GM18951 (cell line): ENCODE measurements at regions not wholly inside any gene's neighbourhood (a gene's known extent, or its start where the extent isn't known, plus 50 kb on each side); places are given as distances from the start of the nearest gene placed in this dataset.

Source experiments
- POLR2A ChIP-seq: IDR thresholded peaks from 4 replicates; pipeline ENCODE4 v1.6.1; 2011; ENCODE audit warnings: mild to moderate bottlenecking; ENCODE audit not compliant: insufficient read length, insufficient read depth; ENCODE audit errors: extremely low read depth
- in situ Hi-C: fragments of 300-500 bp; cut with MboI; formaldehyde crosslinking; loops from one replicate; pipeline ENCODE4 v1.12.0; 2022; ENCODE audit warnings: low sequenced_read_pairs, mixed read lengths, inconsistent platforms; ENCODE audit not compliant: unreplicated experiment

- in situ Hi-C loops = no loop called here
- no peak for TF ChIP-seq POLR2A
Observed at GRCh38 chr10:28810057-28810870, 132.9 kb downstream of the BAMBI start.

DNA sequence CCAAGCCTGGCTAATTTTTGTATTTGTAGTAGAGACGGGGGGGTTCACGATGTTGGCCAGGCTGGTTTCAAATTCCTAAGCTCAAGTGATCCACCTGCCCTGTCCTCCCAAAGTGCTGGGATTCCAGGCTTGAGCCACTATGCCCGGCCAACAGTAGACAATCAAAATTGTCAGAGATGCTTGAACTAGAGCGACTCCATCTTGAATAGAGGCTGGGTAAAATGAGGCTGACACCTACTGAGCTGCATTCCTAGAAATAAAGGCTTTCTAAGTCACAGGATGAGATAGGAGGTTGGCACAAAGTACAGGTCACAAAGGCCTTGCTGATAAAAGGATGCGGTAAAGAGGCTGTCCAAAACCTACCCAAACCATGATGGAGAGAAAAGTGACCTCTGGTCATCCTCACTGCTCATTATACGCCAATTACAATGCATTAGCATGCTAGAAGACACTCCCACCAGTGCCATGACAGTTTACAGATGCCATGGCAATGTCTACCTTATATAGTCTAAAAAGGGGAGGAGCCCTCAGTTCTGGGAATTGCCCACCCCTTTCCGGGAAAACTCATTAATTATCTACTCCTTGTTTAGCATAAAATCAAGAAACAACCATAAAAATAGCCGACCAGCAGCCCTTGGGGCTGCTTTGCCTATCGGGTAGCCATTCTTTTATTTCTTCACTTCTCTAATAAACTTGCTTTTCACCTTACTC is 134.5 kb downstream of the BAMBI start:
- no peak for TF ChIP-seq POLR2A
- in situ Hi-C loops = no loop called here

DNA sequence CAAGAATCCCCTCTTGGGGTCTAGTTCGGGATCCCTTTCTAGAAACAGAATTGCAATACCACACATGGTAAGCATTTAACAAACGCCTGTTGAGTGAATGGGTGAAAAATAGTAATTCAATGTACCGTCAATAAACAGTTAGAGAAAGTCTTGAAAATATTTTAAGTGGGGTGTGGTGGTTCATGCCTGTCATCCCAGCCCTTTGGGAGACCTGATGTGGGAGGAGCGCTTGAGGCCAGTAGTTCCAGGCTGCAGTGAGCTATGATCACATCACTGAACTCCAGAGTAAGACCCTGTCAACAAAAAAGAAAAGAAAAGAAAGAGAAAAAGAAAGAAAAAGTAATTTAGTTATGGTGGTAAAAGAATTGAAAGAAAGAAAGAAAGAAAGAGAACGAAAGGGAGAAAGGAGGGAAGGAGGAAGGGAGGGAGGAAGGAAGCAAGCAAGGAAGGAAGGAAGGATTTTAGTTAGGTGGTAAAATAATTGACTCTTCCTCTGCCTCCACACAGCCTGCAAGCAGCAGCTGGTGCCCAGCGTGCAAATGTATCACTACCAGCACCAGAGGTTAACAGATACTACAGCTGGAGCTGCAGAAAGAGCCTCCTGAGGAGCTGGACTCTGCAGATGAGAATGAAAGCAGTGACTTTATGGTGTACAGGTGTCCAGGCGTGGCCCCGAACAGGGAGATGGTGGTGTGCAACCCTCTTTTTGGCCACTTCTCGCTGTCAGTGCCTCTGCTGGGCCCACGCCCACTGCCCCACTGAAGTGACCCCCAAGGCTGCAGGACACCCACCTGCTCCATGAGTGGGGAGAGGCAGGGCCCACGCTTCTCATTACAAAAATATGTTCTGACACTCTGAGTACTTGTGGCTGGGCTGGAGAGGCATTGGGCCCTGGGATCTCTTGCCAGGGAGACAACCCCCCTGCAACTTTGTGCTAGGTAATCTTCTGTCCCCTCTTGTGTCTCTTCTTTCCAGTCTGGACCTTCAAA is 135.4 kb downstream of the BAMBI start:
- in situ Hi-C loops = no loop called here
- TF ChIP-seq POLR2A = no peak

- in situ Hi-C loops = no loop called here
Observed at GRCh38 chr10:28815681-28816080, 138.4 kb downstream of the BAMBI start.

DNA sequence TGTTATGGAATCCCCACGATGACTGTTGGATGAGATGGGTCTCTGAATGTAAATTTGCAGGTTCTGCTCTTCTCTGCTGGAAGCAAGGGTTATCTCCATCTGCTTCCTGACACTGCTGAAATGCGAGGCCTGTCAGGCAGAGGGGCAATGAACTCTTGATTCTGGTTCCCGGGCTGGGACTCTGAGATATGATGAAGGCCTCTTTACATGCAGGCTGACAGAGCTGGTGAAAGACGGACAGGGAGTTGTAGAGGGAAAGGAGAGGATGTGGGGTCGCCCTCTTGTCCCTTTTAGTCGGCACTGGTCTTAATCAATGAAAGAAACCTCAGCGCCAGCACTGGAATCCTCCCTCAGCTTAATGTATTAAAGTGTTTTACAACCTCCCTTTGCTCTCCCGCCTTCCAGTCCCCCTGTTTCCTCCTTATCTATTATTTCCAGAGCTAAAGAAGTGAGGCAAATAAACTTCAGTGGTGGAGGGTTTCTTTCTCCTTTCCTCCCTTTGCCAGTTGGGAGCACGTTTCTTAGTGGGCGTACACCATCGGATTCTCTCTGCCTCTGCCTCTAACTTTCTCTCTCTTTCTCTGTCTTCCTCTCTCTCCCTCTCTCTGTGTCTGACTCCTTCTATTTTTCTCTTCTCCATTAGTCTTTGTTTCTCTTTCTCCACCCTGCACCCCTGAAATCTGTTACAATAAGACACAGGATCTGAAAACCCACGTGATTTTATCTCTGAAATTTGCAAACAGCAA is 145.6 kb downstream of the BAMBI start:
- in situ Hi-C loops = no loop called here
- no peak for TF ChIP-seq POLR2A

More at GRCh38 chr10:28815681-28816080, 138.4 kb downstream of the BAMBI start:
- no peak for TF ChIP-seq POLR2A

DNA sequence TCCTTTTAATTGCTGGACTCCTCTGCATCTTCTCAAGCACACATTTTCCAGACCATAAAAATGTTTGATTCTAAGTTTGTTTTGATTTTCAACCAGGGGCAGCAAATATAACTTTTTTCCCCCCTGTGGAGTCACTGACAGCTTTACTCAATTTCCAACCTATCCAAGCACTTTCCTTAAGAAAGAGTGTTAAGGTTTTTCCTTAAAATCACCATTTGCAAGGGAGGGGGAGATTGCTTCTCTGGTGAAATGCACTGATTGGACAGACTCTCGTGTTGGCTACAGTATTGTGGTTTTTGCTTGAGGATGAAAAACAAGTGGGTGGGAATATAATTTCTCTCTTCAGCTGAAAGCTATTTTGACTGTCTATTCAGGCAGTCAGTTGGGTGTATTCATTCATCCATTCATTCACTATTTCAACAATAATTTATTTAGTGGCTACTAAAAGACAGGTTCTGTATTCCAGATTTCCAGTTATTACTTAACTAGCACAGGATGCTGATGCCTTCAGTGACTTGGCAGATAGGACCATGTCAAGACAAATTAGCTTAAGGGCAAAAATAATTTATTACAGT is 146.3 kb downstream of the BAMBI start:
- in situ Hi-C loops = no loop called here
- TF ChIP-seq POLR2A = no peak

DNA sequence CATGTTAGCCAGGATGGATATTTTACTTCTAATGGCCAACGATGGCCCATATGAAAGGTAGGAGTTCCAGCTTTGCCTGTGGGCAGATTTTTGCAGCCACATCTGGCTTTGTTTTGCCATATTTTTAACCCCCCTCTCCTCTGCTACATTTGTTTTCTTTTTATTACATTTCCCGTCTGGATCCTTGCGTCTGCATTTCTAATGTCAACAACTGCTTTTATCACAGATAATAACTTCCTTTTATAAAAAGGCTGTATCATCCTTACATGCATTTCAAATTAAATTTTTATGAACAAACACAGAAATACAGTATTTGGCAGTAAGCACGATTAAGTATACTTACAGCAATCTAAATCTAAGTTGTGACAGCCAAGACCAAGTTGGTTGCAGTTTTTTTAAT is 156.0 kb downstream of the BAMBI start:
- in situ Hi-C loops = no loop called here
- no peak for TF ChIP-seq POLR2A

DNA sequence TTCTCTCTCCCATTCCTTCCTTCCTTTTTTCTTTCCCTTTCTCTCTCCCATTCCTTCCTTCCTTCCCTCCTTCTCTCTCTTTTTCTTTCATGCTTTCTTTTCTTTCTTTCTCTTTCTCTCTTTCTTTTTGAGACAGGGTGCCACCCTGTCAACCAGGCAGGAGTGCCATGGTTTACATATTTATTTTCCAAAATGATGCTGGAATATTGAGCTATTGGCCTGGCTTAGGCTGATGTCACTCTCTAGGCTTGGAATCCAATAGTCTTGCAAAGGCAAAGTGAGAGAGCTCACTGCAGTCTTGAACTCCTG is 159.1 kb downstream of the BAMBI start:
- in situ Hi-C loops = no loop called here
- no peak for TF ChIP-seq POLR2A

GRCh38 chr10:28837613-28838390 is 160.5 kb downstream of the BAMBI start:
- TF ChIP-seq POLR2A = no peak
- in situ Hi-C loops = no loop called here

DNA sequence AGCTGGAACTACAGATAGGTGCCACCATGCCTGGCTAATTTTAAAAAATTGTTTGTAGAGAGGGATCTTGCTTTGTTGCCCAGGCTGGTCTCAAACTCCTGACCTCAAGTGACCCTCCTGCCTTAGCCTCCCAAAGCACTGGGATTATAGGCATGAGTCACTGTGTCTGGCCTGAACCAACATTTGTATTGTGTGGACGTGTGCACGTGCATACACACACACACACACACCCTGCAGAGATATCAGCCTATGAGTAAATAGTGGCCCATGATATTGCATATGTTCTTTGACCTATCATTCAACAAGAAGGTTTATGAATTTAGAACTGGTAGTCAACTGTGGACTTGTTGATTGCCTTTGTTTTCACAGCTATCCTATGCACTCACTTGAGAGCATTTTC is 161.6 kb downstream of the BAMBI start:
- in situ Hi-C loops = no loop called here
- TF ChIP-seq POLR2A = no peak

DNA sequence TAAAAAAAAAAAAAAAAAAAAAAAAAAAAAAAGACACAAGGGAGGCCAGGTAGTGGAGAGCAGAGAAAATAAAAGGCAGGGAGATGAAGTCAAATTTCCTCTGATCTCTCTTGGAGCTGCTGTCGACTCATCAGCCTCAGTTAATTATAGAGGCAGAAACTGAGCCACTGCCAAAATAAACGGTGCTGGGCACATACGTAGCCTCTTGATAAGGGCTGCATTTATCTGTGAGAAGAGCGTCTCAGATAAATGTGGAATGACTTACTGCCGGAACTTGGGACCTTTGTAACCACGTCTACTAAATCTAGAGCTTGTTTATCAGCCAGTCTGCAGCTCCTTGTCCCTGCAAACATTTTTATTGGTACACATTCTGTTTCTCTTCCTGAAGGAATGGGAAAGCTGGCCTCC is 162.3 kb downstream of the BAMBI start:
- TF ChIP-seq POLR2A = no peak
- in situ Hi-C loops = no loop called here
